A549 (cell line): ENCODE measurements at regions not wholly inside any gene's neighbourhood (a gene's known extent, or its start where the extent isn't known, plus 50 kb on each side); places are given as distances from the start of the nearest gene placed in this dataset.

Experiments
- CEBPB ChIP-seq, 2 experiments: fragments of >200 bp in 1 of 2; sonication (Bioruptor Twin) in 1 of 2; formaldehyde crosslinking in 1 of 2; IDR thresholded peaks; 2 replicates each; pipeline ENCODE4 v1.6.1; 2012 to 2016
- JUN ChIP-seq, 2 experiments: fragments of >200 bp; sonication (Bioruptor Twin); formaldehyde crosslinking; IDR thresholded peaks; 2 replicates in 1 of 2; 3 replicates in 1 of 2; pipeline ENCODE4 v1.6.1; 2016 to 2017
- JUNB ChIP-seq: fragments of >200 bp; sonication (Bioruptor Twin); formaldehyde crosslinking; IDR thresholded peaks from 2 replicates; pipeline ENCODE4 v1.6.1; 2016
- MYC ChIP-seq: IDR thresholded peaks from 2 replicates; pipeline ENCODE4 v1.6.1; 2012; ENCODE audit warnings: mild to moderate bottlenecking, inconsistent platforms, low read length, improper control_type of control experiment, borderline replicate concordance
- NFE2L2 ChIP-seq: fragments of 150-350 bp; conservative IDR thresholded peaks from 2 replicates; pipeline ENCODE4 v1.6.1; 2014; ENCODE audit warnings: low read length
- POLR2A ChIP-seq: IDR thresholded peaks from 2 replicates; pipeline ENCODE4 v1.6.1; 2012; ENCODE audit warnings: mild to moderate bottlenecking, low read length
- RAD21 ChIP-seq, 2 experiments: fragments of >200 bp in 1 of 2; sonication (Bioruptor Twin) in 1 of 2; formaldehyde crosslinking in 1 of 2; IDR thresholded peaks in 1 of 2; conservative IDR thresholded peaks in 1 of 2; 2 replicates in 1 of 2; 3 replicates in 1 of 2; pipeline ENCODE4 v1.6.1; 2012 to 2018; ENCODE audit warnings: inconsistent platforms in 1 of 2
- SMC3 ChIP-seq: fragments of >200 bp; sonication (Bioruptor Twin); formaldehyde crosslinking; IDR thresholded peaks from 3 replicates; pipeline ENCODE4 v1.6.1; 2018; ENCODE audit warnings: inconsistent platforms
- SREBF2 ChIP-seq: fragments of 450-650 bp; IDR thresholded peaks from 2 replicates; pipeline ENCODE4 v1.6.1; 2014; ENCODE audit warnings: mild to moderate bottlenecking, moderate library complexity
- TF ChIP-seq, protein P1 (sequence below): IDR thresholded peaks from 2 replicates; pipeline ENCODE4 v1.6.1; 2012
- TF ChIP-seq, protein P2 (sequence below): fragments of >200 bp; sonication (Bioruptor Twin); formaldehyde crosslinking; IDR thresholded peaks from 3 replicates; pipeline ENCODE4 v1.5.1; 2016
- TF ChIP-seq, protein P3 (sequence below): fragments of 250-450 bp; sonication (Bioruptor Pico); IDR thresholded peaks from 2 replicates; pipeline ENCODE4 v1.5.0; 2021; ENCODE audit warnings: mild to moderate bottlenecking, moderate library complexity, borderline replicate concordance

DNA sequence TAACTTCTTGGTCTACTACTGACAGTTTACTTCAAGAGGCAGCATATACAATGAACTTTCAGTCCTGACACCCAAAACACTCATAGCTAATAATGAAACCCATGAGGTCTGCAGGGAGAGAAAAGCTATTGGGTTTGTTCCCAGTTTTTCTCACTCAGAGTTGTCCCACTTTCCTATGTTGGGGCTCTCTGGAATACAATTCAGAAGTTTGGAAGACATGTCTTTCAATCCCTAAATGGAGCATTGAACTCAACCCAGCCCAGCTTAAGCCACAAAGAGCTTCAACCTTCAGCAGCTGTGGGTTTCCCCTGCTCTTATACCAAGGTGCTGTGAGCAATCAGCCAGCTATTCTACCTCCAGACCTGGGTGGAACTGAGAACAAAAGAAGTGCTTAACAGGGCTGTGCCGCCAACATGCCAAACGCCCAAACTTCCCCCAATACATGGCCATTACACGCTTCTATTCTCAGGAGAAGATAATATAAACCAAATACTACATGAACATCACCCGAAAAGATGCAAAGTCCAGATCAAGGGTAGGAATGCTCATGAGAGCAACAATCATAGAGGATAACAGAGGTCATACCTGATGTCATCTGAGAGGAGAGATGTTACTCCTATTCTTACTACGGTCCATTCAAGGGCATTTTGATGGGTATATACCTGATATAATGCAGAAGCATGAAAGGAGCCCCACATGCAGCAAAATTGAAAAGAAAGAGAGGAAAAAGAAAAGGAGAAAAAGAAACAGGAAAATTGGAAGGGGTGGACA lies 131.2 kb upstream of the TGFBR2 start:
- TF ChIP-seq CEBPB (IDR thresholded peaks at IDR 0.05): no peak
- no peak for TF ChIP-seq JUN (IDR thresholded peaks at IDR 0.05)
- TF ChIP-seq NFE2L2: no peak
- no peak for TF ChIP-seq SREBF2
- TF ChIP-seq, protein P1, sequence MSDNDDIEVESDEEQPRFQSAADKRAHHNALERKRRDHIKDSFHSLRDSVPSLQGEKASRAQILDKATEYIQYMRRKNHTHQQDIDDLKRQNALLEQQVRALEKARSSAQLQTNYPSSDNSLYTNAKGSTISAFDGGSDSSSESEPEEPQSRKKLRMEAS: no peak
- TF ChIP-seq POLR2A: no peak
- TF ChIP-seq, protein P2, sequence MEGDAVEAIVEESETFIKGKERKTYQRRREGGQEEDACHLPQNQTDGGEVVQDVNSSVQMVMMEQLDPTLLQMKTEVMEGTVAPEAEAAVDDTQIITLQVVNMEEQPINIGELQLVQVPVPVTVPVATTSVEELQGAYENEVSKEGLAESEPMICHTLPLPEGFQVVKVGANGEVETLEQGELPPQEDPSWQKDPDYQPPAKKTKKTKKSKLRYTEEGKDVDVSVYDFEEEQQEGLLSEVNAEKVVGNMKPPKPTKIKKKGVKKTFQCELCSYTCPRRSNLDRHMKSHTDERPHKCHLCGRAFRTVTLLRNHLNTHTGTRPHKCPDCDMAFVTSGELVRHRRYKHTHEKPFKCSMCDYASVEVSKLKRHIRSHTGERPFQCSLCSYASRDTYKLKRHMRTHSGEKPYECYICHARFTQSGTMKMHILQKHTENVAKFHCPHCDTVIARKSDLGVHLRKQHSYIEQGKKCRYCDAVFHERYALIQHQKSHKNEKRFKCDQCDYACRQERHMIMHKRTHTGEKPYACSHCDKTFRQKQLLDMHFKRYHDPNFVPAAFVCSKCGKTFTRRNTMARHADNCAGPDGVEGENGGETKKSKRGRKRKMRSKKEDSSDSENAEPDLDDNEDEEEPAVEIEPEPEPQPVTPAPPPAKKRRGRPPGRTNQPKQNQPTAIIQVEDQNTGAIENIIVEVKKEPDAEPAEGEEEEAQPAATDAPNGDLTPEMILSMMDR: no peak
- TF ChIP-seq RAD21 (conservative IDR thresholded peaks at IDR 0.05 in 1 of 2, IDR thresholded peaks at IDR 0.05 in 1 of 2): no peak
- TF ChIP-seq SMC3: no peak
- no peak for TF ChIP-seq JUNB
- TF ChIP-seq, protein P3, sequence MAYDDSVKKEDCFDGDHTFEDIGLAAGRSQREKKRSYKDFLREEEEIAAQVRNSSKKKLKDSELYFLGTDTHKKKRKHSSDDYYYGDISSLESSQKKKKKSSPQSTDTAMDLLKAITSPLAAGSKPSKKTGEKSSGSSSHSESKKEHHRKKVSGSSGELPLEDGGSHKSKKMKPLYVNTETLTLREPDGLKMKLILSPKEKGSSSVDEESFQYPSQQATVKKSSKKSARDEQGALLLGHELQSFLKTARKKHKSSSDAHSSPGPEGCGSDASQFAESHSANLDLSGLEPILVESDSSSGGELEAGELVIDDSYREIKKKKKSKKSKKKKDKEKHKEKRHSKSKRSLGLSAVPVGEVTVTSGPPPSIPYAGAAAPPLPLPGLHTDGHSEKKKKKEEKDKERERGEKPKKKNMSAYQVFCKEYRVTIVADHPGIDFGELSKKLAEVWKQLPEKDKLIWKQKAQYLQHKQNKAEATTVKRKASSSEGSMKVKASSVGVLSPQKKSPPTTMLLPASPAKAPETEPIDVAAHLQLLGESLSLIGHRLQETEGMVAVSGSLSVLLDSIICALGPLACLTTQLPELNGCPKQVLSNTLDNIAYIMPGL (CRISPR knock-in tag): no peak
- TF ChIP-seq MYC: no peak
